ENCODE measurements at regions not wholly inside any gene's neighbourhood (a gene's known extent, or its start where the extent isn't known, plus 50 kb on each side); places are given as distances from the start of the nearest gene placed in this dataset.

- no peaks in the 10 kb centered on the region for H3K9me2 ChIP-seq (ENCODE audit: insufficient read depth, low read length)
- H3K4me2 ChIP-seq (ENCODE audit: low read length): no peak overlapping the region
- H3F3A ChIP-seq (ENCODE audit: insufficient read depth, low read length, poor library complexity, severe bottlenecking): no peaks in the 10 kb centered on the region
- H3K9me3 ChIP-seq (ENCODE audit: low read length): no peaks in the 10 kb centered on the region
- H3K4me3 ChIP-seq (ENCODE audit: low read length): no peak overlapping the region
- no peak overlapping the region for H3K27ac ChIP-seq (ENCODE audit: low read length)
- TF ChIP-seq SMC3 (conservative IDR thresholded peaks at IDR 0.05; ENCODE audit: poor library complexity): no peak
- TF ChIP-seq MXI1 (conservative IDR thresholded peaks at IDR 0.05; ENCODE audit: poor library complexity, severe bottlenecking): no peak
- TF ChIP-seq POLR2AphosphoS5 (IDR thresholded peaks at IDR 0.05): no peak
- no peak for TF ChIP-seq EP300 (conservative IDR thresholded peaks at IDR 0.05; ENCODE audit: poor library complexity, severe bottlenecking)
- TF ChIP-seq REST (IDR thresholded peaks at IDR 0.05; ENCODE audit: borderline replicate concordance): no peak
- TF ChIP-seq TAF1 (IDR thresholded peaks at IDR 0.05; ENCODE audit: low read depth): no peak
- TF ChIP-seq EZH2 (IDR thresholded peaks at IDR 0.05; ENCODE audit: borderline replicate concordance, insufficient read depth, low read length, poor library complexity, severe bottlenecking): no peak
- no peak for TF ChIP-seq RAD21 (conservative IDR thresholded peaks at IDR 0.05)
- H3K79me2 ChIP-seq (replicated peaks; ENCODE audit: insufficient read depth, low read length): no peaks in the 10 kb centered on the region
- H3K27me3 ChIP-seq (ENCODE audit: insufficient read depth, low read depth, low read length): no peaks in the 10 kb centered on the region
- H3K36me3 ChIP-seq (ENCODE audit: insufficient read depth, low read length): no peaks in the 10 kb centered on the region
- no peaks in the 10 kb centered on the region for H4K20me1 ChIP-seq (ENCODE audit: insufficient read depth)
- H2AFZ ChIP-seq (ENCODE audit: low read depth, low read length): no peak overlapping the region
- H3K9ac ChIP-seq (ENCODE audit: low read length): no peak overlapping the region
Observed at GRCh38 chr1:234999513-234999940, 129.1 kb downstream of the TOMM20 start.

GRCh38 chr1:234997896-234998741, 130.5 kb downstream of the TOMM20 start:
- Histone ChIP-seq H3K79me2 (replicated peaks; ENCODE audit: insufficient read depth, low read length) (no peaks in the 10 kb centered on the region), H3K9me2 (ENCODE audit: insufficient read depth, low read length) (no peaks in the 10 kb centered on the region), H3K36me3 (ENCODE audit: insufficient read depth, low read length) (no peaks in the 10 kb centered on the region), H3K4me3 (ENCODE audit: low read length) (no peak overlapping the region), H3K4me2 (ENCODE audit: low read length) (no peak overlapping the region), H3K9ac (ENCODE audit: low read length) (no peak overlapping the region), H3K9me3 (ENCODE audit: low read length) (no peaks in the 10 kb centered on the region), H3F3A (ENCODE audit: insufficient read depth, low read length, poor library complexity, severe bottlenecking) (no peaks in the 10 kb centered on the region), H3K27ac (ENCODE audit: low read length) (no peak overlapping the region), H2AFZ (ENCODE audit: low read depth, low read length) (no peak overlapping the region), H4K20me1 (ENCODE audit: insufficient read depth) (no peaks in the 10 kb centered on the region), H3K27me3 (ENCODE audit: insufficient read depth, low read depth, low read length) (no peaks in the 10 kb centered on the region)
- TF ChIP-seq RAD21 (conservative IDR thresholded peaks at IDR 0.05) (no peak), EZH2 (IDR thresholded peaks at IDR 0.05; ENCODE audit: borderline replicate concordance, insufficient read depth, low read length, poor library complexity, severe bottlenecking) (no peak), TAF1 (IDR thresholded peaks at IDR 0.05; ENCODE audit: low read depth) (no peak), POLR2AphosphoS5 (IDR thresholded peaks at IDR 0.05) (no peak), EP300 (conservative IDR thresholded peaks at IDR 0.05; ENCODE audit: poor library complexity, severe bottlenecking) (no peak), MXI1 (conservative IDR thresholded peaks at IDR 0.05; ENCODE audit: poor library complexity, severe bottlenecking) (no peak), CTCF (IDR thresholded peaks at IDR 0.05; ENCODE audit: poor library complexity, severe bottlenecking) (no peak), SMC3 (conservative IDR thresholded peaks at IDR 0.05; ENCODE audit: poor library complexity) (no peak), REST (IDR thresholded peaks at IDR 0.05; ENCODE audit: borderline replicate concordance) (no peak)

Measured in neural cell (in vitro differentiated cells).